ENCODE measurements at regions not wholly inside any gene's neighbourhood (a gene's known extent, or its start where the extent isn't known, plus 50 kb on each side); places are given as distances from the start of the nearest gene placed in this dataset.
"Not testable (repeated sequence)": the region's sequence is repeated elsewhere in the genome, so short reads cannot be mapped to it uniquely, and the experiment has no call there.

DNA sequence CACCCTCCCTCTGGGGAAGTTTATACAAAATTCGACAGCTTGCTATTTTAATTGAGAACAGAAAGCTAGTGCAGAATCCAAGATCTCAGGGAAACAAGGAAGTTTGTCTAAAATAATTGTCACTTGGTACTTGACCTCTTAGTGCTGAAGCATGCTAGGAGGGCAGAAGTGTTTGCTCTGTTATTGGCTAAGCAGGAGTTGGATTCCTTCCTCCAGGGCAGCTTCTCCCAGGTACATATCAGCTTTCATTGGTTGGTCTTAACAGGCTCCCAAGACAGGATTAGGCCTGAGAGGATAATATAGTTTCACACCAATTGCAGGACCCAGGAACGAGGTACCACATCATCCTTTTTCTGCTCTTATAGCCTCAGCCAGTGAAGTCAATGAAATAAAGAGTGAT lies 432.8 kb downstream of the IRX1 start:
- ChIA-PET CTCF (no interaction called here), POLR2A (no interaction called here)
- H3K4me2 ChIP-seq: no peak overlapping the region
- H3K27ac ChIP-seq: no peak overlapping the region
- FAIRE-seq: no peak
- ATAC-seq: no peak
- no peaks in the 10 kb centered on the region for H3K4me1 ChIP-seq
- TF ChIP-seq RAD21 (conservative IDR thresholded peaks at IDR 0.05 in 1 of 2, IDR thresholded peaks at IDR 0.05 in 1 of 2) (no peak), MYC (IDR thresholded peaks at IDR 0.05; ENCODE audit: borderline replicate concordance, low read length) (no peak), RARB (CRISPR knock-in tag; IDR thresholded peaks at IDR 0.05) (no peak), PBX3 (IDR thresholded peaks at IDR 0.05) (no peak), ATOH8 (CRISPR knock-in tag; IDR thresholded peaks at IDR 0.05; ENCODE audit: low read depth) (no peak), FOXS1 (CRISPR knock-in tag; IDR thresholded peaks at IDR 0.05) (no peak), NPAS2 (CRISPR knock-in tag; IDR thresholded peaks at IDR 0.05; ENCODE audit: borderline replicate concordance) (no peak), MAZ (IDR thresholded peaks at IDR 0.05; ENCODE audit: borderline replicate concordance, low read depth, low read length) (no peak), SREBF2 (IDR thresholded peaks at IDR 0.05) (no peak), ESRRA (IDR thresholded peaks at IDR 0.05; ENCODE audit: borderline replicate concordance, low read length) (no peak), JUN (IDR thresholded peaks at IDR 0.05) (no peak), EHMT2 (IDR thresholded peaks at IDR 0.05; ENCODE audit: low read depth) (no peak), CBX8 (IDR thresholded peaks at IDR 0.05) (no peak)
- TF ChIP-seq, protein P1, sequence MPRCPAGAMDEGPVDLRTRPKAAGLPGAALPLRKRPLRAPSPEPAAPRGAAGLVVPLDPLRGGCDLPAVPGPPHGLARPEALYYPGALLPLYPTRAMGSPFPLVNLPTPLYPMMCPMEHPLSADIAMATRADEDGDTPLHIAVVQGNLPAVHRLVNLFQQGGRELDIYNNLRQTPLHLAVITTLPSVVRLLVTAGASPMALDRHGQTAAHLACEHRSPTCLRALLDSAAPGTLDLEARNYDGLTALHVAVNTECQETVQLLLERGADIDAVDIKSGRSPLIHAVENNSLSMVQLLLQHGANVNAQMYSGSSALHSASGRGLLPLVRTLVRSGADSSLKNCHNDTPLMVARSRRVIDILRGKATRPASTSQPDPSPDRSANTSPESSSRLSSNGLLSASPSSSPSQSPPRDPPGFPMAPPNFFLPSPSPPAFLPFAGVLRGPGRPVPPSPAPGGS (IDR thresholded peaks at IDR 0.05): no peak
- TF ChIP-seq, protein P2, sequence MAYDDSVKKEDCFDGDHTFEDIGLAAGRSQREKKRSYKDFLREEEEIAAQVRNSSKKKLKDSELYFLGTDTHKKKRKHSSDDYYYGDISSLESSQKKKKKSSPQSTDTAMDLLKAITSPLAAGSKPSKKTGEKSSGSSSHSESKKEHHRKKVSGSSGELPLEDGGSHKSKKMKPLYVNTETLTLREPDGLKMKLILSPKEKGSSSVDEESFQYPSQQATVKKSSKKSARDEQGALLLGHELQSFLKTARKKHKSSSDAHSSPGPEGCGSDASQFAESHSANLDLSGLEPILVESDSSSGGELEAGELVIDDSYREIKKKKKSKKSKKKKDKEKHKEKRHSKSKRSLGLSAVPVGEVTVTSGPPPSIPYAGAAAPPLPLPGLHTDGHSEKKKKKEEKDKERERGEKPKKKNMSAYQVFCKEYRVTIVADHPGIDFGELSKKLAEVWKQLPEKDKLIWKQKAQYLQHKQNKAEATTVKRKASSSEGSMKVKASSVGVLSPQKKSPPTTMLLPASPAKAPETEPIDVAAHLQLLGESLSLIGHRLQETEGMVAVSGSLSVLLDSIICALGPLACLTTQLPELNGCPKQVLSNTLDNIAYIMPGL (CRISPR knock-in tag; IDR thresholded peaks at IDR 0.05; ENCODE audit: borderline replicate concordance): no peak
- TF ChIP-seq, protein P3, sequence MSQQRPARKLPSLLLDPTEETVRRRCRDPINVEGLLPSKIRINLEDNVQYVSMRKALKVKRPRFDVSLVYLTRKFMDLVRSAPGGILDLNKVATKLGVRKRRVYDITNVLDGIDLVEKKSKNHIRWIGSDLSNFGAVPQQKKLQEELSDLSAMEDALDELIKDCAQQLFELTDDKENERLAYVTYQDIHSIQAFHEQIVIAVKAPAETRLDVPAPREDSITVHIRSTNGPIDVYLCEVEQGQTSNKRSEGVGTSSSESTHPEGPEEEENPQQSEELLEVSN (IDR thresholded peaks at IDR 0.05; ENCODE audit: borderline replicate concordance, low read depth): no peak
- TF ChIP-seq, protein P4, sequence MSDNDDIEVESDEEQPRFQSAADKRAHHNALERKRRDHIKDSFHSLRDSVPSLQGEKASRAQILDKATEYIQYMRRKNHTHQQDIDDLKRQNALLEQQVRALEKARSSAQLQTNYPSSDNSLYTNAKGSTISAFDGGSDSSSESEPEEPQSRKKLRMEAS (IDR thresholded peaks at IDR 0.05): no peak
- no peak overlapping the region for H3K4me3 ChIP-seq
- 0% methylated on average over 2 of the region's 2 CpGs for WGBS (ENCODE audit: missing lambda C conversion rate)
- no peaks in the 10 kb centered on the region; the same call in 2 of the 3 replicates for H3K9me3 ChIP-seq
- DNase-seq (ENCODE audit: low read depth in 1 of 2, low spot score in 1 of 2): no peak

- H3K4me2 ChIP-seq; FAIRE-seq; ATAC-seq; DNase-seq (ENCODE audit: low read depth in 1 of 2, low spot score in 1 of 2); POLR2A ChIA-PET; CTCF ChIA-PET; H3K9me3 ChIP-seq; H3K27ac ChIP-seq; H3K4me1 ChIP-seq; H3K4me3 ChIP-seq: not testable (repeated sequence)
- WGBS (ENCODE audit: missing lambda C conversion rate): 4% methylated on average over 1 of the region's 1 CpG
These were observed 437.9 kb downstream of the IRX1 start for GRCh38 chr5:4033546-4033945.

GRCh38 chr5:4036861-4037260 lies 441.2 kb downstream of the IRX1 start:
- ChIA-PET CTCF (no interaction called here), POLR2A (no interaction called here)
- WGBS (ENCODE audit: missing lambda C conversion rate): 40% methylated on average over 5 of the region's 5 CpGs
- H3K4me2 ChIP-seq: no peak overlapping the region
- DNase-seq (ENCODE audit: low read depth in 1 of 2, low spot score in 1 of 2) (no peak), ATAC-seq (no peak), FAIRE-seq (no peak)
- TF ChIP-seq GATA3 (IDR thresholded peaks at IDR 0.05; ENCODE audit: borderline replicate concordance) (no peak), JUN (IDR thresholded peaks at IDR 0.05) (no peak)
- no peaks in the 10 kb centered on the region for H3K9me3 ChIP-seq
- H3K4me3 ChIP-seq: no peak overlapping the region
- H3K4me1 ChIP-seq: no peaks in the 10 kb centered on the region
- H3K27ac ChIP-seq: no peak overlapping the region
